Esophagus (tissue), 2 donors: ENCODE measurements at regions not wholly inside any gene's neighbourhood (a gene's known extent, or its start where the extent isn't known, plus 50 kb on each side); places are given as distances from the start of the nearest gene placed in this dataset.

Source experiments
- H3K27ac ChIP-seq, 2 donors: one replicate each; pipeline ENCODE4 v1.5.1; 2013; ENCODE audit warnings: low read depth in 2 of 2, mild to moderate bottlenecking in 2 of 2, inconsistent platforms in 1 of 2, low read length in 1 of 2, moderate library complexity in 1 of 2
- H3K27me3 ChIP-seq, 2 donors: one replicate each; pipeline ENCODE4 v1.6.1; 2013; ENCODE audit warnings: low read length in 2 of 2, control low read depth in 1 of 2, mild to moderate bottlenecking in 1 of 2; ENCODE audit not compliant: insufficient read depth in 2 of 2, control insufficient read depth in 1 of 2
- H3K36me3 ChIP-seq, 2 donors: one replicate each; pipeline ENCODE4 v1.6.1; 2013; ENCODE audit warnings: low read length in 1 of 2; ENCODE audit not compliant: control insufficient read depth in 2 of 2, insufficient read depth in 2 of 2
- H3K4me1 ChIP-seq, 2 donors: one replicate each; pipeline ENCODE4 v1.6.1; 2013; ENCODE audit warnings: low read length in 1 of 2; ENCODE audit not compliant: control insufficient read depth in 2 of 2, insufficient read depth in 2 of 2
- H3K4me3 ChIP-seq, 2 donors: one replicate each; pipeline ENCODE4 v1.5.1; 2013; ENCODE audit warnings: low read length in 2 of 2, mild to moderate bottlenecking in 2 of 2, low read depth in 1 of 2, moderate library complexity in 1 of 2
- H3K9me3 ChIP-seq, 2 donors: one replicate each; pipeline ENCODE4 v1.6.1; 2013; ENCODE audit warnings: mild to moderate bottlenecking in 2 of 2, low read depth in 1 of 2, low read length in 1 of 2, moderate library complexity in 1 of 2; ENCODE audit not compliant: control insufficient read depth in 2 of 2, insufficient read depth in 1 of 2
- WGBS, 2 donors: extraction: QIAGEN DNeasy Blood & Tissue Kit; methylation state at CpG; one replicate each; pipeline ENCODE4 v1.1.7; 2013; 5-methylcytosine and 5-hydroxymethylcytosine counted together
- donor health status: healthy with polysubstance abuse.
- donor health status: Bipolar disorder and iron deficiency.

DNA sequence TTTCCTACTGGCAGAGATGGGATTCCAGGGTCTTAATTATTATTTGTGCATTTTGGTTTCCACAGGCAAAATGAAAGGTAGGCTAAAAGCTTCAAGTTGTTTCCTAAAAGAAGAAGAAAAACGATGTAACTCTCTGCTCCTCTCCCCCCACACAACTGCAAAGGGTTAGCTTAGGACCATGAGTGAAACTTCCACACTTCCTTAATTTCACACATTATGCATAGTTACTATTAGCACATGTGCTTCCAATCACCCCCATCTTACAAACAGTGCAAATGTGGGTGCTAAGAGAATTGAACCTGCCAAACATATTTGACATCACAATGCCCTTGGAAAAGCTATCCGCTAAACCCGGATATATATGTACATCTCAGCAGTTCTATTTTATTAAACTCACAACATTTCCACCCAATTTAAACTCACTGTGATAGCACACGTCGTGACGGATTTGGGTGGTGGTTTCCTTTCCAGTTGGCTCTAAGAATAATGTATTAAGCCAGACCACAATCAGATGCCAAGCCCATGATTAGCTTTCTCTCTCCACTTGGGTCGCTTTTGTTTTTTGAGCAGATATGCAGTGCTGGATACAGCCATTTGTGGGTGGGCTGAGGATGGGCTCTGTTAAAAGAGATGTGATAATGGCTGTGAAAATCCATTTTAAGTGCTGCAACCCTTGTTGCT is 245.0 kb upstream of the POU2AF2 start:
- Histone ChIP-seq H3K4me1 (no peaks in the 10 kb centered on the region), H3K4me3 (no peak overlapping the region), H3K36me3 (no peaks in the 10 kb centered on the region), H3K9me3 (no peaks in the 10 kb centered on the region), H3K27ac (no peak overlapping the region), H3K27me3 (no peaks in the 10 kb centered on the region)
- 67 to 74% methylated on average over 7 of the region's 7 CpGs for WGBS, 2 donors

DNA sequence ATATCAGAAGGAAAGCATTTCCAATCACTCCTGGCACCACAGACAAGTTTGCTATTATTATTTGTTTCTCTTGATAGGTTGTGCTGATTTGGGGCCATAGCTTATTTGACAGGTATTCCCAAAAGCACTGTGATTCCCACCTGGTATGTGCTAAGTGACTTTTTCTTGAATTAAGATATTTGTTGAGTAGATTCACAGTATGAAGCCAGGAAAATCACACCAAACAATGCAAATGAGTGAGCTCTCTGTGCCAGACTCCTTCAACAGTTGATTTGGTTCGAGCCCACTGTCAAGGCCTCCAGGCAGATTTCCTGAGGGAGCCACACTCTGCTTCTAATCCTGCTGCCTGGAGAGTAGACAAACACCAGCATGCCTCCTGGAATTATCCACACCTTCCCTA is 253.0 kb upstream of the POU2AF2 start:
- H3K27me3 ChIP-seq = no peaks in the 10 kb centered on the region
- WGBS, 2 donors = 51 to 53% methylated on average over 1 of the region's 1 CpG
- no peaks in the 10 kb centered on the region for H3K9me3 ChIP-seq
- no peaks in the 10 kb centered on the region for H3K36me3 ChIP-seq
- no peak overlapping the region for H3K4me3 ChIP-seq
- no peak overlapping the region for H3K27ac ChIP-seq
- no peaks in the 10 kb centered on the region for H3K4me1 ChIP-seq

DNA sequence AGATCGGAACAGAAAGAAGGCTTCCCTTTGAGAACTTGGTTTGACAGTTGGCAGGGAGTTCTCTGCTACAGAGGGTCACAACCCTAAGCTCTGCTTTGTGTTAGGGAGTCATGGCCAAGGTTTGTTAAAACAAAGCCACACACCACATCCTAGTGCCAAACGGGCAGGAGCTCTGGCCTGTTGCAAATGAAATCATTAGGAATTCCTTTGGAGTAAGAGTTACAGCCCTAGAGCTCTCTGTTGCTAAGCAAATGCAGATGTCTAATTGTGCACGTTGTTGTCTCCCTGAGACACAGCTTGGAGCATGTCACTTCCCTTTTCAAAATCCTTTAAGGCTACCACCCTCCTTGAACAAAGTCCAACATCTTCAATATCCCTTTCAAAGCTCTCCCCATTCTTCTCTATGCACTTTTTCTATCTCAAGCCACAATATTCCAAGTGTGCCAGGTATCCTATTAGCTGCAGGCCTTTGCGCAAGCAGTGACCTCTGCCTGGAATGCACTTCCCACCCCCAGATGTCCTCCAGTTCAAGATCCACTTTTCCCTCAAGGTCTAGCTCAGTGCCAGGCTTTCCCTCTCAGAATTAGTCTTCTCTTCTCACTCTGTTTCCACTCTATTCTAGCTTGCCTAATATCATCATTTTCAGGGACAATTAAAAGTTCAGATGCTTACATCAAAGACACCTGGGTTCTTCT is 253.7 kb upstream of the POU2AF2 start:
- no peaks in the 10 kb centered on the region for H3K9me3 ChIP-seq
- H3K4me1 ChIP-seq = no peaks in the 10 kb centered on the region
- WGBS, 2 donors = 55 to 60% methylated on average over 4 of the region's 4 CpGs
- no peak overlapping the region for H3K4me3 ChIP-seq
- no peak overlapping the region for H3K27ac ChIP-seq
- no peaks in the 10 kb centered on the region for H3K27me3 ChIP-seq
- no peaks in the 10 kb centered on the region for H3K36me3 ChIP-seq

DNA sequence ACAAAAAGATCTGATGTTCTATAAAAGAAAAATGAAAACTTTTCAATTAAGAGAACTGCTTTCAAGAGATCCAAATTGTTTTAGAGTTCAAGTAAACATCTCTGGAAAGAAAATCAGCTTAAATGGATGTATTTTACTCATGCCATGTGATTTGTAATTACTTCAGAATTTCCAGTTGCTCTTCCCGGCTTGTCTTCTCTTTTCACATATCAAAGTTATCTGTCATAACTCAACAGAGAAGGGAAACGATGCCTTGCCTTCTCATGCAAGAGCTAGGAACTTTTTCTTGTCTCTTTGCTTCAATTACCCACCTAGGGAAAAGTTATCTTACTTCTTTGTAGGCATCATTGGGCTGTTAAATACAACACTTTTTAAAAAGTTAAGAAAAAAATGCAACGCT is 255.2 kb upstream of the POU2AF2 start:
- 71 to 72% methylated on average over 3 of the region's 3 CpGs for WGBS, 2 donors
- H3K4me1 ChIP-seq = no peaks in the 10 kb centered on the region
- H3K4me3 ChIP-seq = no peak overlapping the region
- no peaks in the 10 kb centered on the region for H3K27me3 ChIP-seq
- H3K36me3 ChIP-seq = no peaks in the 10 kb centered on the region
- H3K27ac ChIP-seq = no peak overlapping the region
- H3K9me3 ChIP-seq = no peaks in the 10 kb centered on the region

DNA sequence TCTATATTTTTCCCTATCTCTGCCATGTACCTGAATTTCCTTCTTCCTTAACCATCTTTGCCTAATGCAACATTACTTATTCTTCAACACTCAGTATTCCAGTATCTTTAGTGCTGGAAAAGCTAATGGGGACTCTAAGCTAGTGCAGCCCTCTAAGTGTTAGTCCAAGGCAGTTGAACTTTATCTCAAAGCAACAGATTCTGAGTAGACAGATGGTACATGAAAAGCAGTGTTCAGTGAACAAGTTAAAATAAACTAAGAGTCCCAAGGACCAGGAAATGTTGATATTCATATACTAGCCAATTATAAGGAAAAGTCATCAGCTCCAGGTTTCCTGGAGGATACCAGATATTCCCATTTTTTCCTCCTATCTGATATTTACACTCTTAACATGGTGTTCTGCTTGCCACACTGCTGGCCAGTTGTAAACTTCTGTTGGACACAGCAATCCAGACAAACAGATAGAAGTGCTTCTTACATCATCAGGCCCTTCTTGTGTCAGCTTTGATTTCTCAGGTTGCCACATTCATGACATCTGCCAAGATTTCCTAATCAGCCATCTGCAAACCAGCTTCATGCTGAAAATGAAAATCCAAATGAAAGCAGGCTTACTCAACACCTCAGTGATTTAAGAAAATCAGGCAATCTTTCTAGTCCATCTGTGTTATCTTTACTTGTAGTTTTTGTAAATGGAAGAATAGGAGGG is 255.9 kb upstream of the POU2AF2 start:
- H3K27me3 ChIP-seq = no peaks in the 10 kb centered on the region
- H3K27ac ChIP-seq = no peak overlapping the region
- no peaks in the 10 kb centered on the region for H3K36me3 ChIP-seq
- H3K4me1 ChIP-seq = no peaks in the 10 kb centered on the region
- no peaks in the 10 kb centered on the region for H3K9me3 ChIP-seq
- H3K4me3 ChIP-seq = no peak overlapping the region

DNA sequence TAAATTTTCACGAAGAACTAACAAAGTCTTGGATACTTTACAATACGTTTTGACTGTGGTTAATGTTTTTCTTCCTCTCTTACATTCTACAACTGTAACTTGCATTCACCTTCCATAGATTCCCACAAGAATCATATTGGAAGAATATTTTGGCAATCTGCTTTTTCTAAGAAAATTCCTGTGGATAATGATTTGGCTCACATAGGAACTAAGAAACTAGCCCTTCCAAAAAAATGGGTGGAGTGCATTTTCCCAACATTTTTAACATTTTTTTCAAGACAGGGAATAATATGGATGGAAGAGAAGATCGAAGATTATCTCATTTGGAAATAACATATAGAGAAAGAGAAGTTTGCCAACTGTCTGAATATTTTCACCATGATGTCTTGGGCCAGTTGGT is 256.9 kb upstream of the POU2AF2 start:
- Histone ChIP-seq H3K9me3 (no peaks in the 10 kb centered on the region), H3K4me1 (no peaks in the 10 kb centered on the region), H3K27ac (no peak overlapping the region), H3K36me3 (no peaks in the 10 kb centered on the region), H3K27me3 (no peaks in the 10 kb centered on the region), H3K4me3 (no peak overlapping the region)
- 72 to 78% methylated on average over 3 of the region's 3 CpGs for WGBS, 2 donors

DNA sequence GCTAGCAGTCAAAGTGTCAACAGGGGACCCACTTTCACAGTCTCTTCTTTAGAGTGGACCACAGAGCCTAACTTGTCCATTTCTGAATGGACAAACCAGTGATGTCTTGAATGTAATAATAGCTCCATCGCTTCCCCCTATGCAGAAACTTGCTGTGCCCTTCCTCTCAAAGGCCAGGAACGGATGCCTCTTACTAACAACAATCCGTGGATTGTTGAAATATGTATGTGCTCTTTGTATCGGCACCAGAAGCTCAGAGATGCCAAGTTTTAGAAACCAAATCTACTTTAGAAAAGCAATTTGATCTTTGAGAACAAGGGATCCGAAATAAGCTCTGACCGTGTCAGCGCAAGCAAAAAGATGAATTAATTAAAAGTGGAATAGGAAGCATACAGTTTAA is 259.5 kb upstream of the POU2AF2 start:
- Histone ChIP-seq H3K4me1 (no peaks in the 10 kb centered on the region), H3K9me3 (no peaks in the 10 kb centered on the region), H3K36me3 (no peaks in the 10 kb centered on the region), H3K27ac (no peak overlapping the region), H3K4me3 (no peak overlapping the region), H3K27me3 (no peaks in the 10 kb centered on the region)
- WGBS, 2 donors = 85 to 91% methylated on average over 7 of the region's 7 CpGs

DNA sequence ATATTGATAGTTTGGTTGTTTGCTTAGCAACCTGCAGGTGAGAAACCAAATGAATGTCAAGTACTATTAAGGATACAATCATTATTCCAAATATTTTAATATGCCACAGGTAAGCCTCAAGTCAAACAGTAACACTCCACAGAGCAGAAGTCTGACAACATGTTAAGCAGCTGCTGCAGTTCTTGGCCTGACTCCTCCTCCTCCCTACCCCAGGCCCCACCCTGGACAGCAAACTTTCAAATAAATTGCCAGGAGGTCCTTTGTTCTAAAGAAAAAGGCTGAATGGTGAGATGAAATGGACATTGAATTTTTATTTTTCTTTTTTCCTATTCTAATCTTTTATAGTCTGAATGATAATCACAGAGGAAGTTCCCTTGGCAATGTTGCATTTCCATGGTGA is 260.0 kb upstream of the POU2AF2 start:
- Histone ChIP-seq H3K4me3 (no peak overlapping the region), H3K27me3 (no peaks in the 10 kb centered on the region), H3K9me3 (no peaks in the 10 kb centered on the region), H3K4me1 (no peaks in the 10 kb centered on the region), H3K27ac (no peak overlapping the region), H3K36me3 (no peaks in the 10 kb centered on the region)

DNA sequence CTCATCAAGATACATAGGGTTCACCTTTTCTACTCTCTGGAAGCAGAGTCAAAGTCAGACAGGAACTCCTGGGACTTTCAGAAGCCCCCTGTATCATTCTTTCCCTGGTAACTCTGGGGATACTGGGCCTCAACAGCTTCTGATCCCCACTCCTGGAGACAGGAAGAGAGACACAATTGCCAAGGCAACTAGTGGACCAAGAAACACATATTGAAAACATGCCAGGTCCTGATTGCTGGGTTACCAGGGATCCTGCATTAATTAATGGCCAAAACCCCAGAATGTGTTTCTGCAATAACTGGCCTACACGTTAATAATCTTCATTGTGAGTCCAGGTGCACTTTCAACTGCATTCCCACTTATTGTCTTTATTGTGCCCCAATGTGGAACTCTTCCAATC is 260.8 kb upstream of the POU2AF2 start:
- Histone ChIP-seq H3K27me3 (no peaks in the 10 kb centered on the region), H3K4me3 (no peak overlapping the region), H3K27ac (no peak overlapping the region), H3K4me1 (no peaks in the 10 kb centered on the region), H3K9me3 (no peaks in the 10 kb centered on the region), H3K36me3 (no peaks in the 10 kb centered on the region)
- WGBS, 2 donors = 79 to 84% methylated on average over 1 of the region's 1 CpG

DNA sequence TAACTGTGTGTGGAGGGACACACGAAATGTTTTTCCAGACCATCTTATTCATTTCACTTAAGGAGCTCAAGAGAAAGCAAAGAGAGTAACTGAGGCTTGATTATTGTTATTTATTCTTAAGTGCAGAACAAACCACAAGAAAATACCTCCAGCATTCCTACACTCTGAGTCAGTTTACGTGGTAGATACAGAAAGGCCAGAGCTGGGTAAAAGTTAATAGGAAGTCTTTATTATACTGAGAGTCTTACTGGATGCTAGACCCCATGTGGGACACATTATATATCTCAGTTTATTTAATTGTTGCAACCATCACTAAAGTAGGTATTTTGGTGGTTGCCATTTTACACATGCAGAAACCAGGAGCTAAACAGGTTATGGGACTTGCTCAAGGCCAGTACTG is 261.4 kb upstream of the POU2AF2 start:
- WGBS, 2 donors = 66 to 73% methylated on average over 2 of the region's 2 CpGs
- no peak overlapping the region for H3K4me3 ChIP-seq
- no peak overlapping the region for H3K27ac ChIP-seq
- no peaks in the 10 kb centered on the region for H3K4me1 ChIP-seq
- no peaks in the 10 kb centered on the region for H3K27me3 ChIP-seq
- no peaks in the 10 kb centered on the region for H3K36me3 ChIP-seq
- no peaks in the 10 kb centered on the region for H3K9me3 ChIP-seq
